ENCODE measurements at regions not wholly inside any gene's neighbourhood (a gene's known extent, or its start where the extent isn't known, plus 50 kb on each side); places are given as distances from the start of the nearest gene placed in this dataset.

GRCh38 chr5:68647743-68648142, 432.2 kb downstream of the PIK3R1 start:
- TF ChIP-seq CTCF (conservative IDR thresholded peaks at IDR 0.05; ENCODE audit: low read depth, low read length) (no peak), EZH2 (IDR thresholded peaks at IDR 0.05; ENCODE audit: borderline replicate concordance, low read depth, low read length, poor library complexity, severe bottlenecking) (no peak)

Data from A673 (cell line).